HG03565 (cell line): ENCODE measurements at regions not wholly inside any gene's neighbourhood (a gene's known extent, or its start where the extent isn't known, plus 50 kb on each side); places are given as distances from the start of the nearest gene placed in this dataset.
"Not testable (repeated sequence)": the region's sequence is repeated elsewhere in the genome, so short reads cannot be mapped to it uniquely, and the experiment has no call there.

Source experiments
- ATAC-seq: cut with Tn5 transposase; IDR thresholded peaks from one replicate; pipeline ENCODE4 v1.9.1; 2021; ENCODE audit warnings: mild to moderate bottlenecking, moderate library complexity; ENCODE audit not compliant: unreplicated experiment

GRCh38 chr17:70564006-70564620, 394.8 kb downstream of the KCNJ2 start:
- ATAC-seq: no peak

GRCh38 chr17:70569128-70569527, 399.8 kb downstream of the KCNJ2 start:
- ATAC-seq: no peak

DNA sequence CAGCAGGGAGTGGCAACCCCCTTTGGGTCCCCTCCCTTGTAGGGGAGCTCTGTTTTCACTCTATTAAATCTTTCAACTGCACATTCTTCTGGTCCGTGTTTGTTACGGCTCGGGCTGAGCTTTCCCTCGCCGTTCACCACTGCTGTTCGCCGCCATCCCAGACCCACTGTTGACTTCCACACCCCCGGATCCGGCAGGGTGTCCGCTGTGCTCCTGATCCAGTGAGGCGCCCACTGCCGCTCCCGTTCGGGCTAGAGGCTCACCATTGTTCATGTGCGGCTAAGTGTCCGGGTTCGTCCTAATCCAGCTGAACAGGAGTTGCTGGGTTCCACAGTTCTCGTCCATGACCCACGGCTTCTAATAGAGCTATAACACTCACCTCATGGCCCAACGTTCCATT, 408.1 kb downstream of the KCNJ2 start:
- ATAC-seq: no peak

DNA sequence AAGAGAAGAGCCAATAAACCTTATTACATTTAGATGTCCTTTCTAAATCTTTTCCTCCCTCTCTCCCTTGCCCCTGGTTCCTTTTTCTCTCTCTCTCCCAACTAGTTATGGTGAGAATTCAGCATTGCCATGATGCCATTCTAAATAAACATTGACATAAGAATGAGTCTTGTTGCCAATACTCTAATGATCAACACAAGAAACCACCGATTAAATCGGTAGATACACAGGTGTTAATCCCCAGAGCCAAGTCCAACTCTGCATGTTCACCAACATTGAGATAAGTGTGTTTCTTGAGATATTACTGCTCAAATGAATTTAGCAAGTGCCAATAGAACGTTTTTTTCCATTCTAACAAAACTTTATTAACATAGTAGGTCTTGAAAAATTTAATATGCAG, 412.1 kb downstream of the KCNJ2 start:
- ATAC-seq: no peak

- no peak for ATAC-seq
These were observed 413.4 kb downstream of the KCNJ2 start for GRCh38 chr17:70582777-70583176.

- ATAC-seq: no peak
These were observed 414.9 kb downstream of the KCNJ2 start for GRCh38 chr17:70584255-70584654.

DNA sequence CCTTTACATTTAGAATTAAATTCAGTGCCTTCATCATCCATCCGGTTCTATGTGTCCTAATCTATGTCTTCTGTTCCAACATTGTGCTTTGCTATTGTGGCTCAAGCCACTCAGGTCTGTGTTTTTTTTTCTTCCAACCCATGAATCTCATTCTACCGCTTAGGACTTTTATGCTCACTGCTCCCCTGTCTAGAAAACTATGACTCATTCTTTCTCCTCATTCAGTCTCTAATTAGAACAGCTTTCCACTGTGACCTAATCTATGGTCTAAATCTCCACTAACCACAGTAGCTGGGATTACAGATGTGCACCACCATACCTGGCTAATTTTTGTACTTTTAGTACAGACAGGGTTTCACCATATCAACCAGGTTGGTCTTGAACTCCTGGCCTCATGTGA, 418.7 kb downstream of the KCNJ2 start:
- ATAC-seq: no peak

GRCh38 chr17:70597774-70598173, 428.4 kb downstream of the KCNJ2 start:
- no peak for ATAC-seq

DNA sequence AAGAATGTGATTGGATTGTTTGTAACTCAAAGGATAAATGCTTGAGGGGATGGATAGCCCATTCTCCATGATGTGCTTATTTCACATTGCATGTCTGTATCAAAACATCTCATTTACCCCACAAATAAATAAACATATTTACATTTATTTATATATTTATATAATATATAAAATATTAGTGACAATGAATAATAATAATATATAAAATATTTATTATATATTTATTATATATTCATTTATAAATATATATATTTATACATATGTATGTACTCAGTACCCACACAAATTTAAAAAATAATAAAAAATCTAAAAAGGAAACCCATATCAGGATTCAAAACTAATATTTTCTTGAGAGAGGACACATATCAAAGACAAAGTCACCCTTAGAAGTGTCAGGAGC, 429.9 kb downstream of the KCNJ2 start:
- no peak for ATAC-seq

GRCh38 chr17:70599945-70600344, 430.6 kb downstream of the KCNJ2 start:
- not testable (repeated sequence) for ATAC-seq

GRCh38 chr17:70603226-70603625, 433.9 kb downstream of the KCNJ2 start:
- no peak for ATAC-seq

DNA sequence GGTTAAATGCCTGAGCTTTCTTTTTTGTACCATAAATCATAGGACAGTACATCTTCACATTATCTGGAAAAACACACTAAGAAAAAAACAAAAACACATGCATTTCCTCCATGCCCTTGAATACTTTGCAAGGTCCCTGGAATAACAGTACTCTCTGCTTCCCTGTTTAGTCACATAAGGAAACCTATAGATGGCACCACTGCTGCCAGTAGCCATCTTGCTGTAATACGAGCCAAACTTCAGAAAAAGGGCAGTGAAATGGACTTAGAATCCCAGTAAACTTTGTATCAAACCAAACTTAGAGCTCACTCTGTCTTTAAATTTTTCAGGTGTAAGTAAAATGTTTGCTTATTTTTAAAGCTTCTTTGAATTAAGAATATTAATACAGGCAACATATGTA, 435.5 kb downstream of the KCNJ2 start:
- no peak for ATAC-seq

DNA sequence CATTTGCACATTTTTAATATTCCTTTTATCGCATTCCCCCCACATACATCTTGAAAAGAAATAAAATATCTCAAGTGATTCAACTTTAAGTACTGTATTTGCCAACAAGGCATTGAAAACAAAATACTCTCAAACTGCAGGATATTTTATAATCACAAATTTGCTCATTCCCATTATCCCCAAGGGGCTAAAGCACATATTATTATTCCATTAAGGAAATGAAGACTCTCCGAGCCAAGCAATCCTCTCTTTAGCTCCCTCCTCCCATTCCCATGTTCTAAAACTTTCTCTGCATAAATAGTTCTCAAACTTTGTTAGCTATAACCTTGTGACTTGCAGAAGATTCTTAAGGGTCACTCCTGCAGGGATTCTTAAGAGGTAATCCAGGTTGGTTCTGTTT, 436.8 kb downstream of the KCNJ2 start:
- ATAC-seq: no peak

GRCh38 chr17:70608193-70608592, 438.9 kb downstream of the KCNJ2 start:
- ATAC-seq: no peak

GRCh38 chr17:70608957-70609356, 439.6 kb downstream of the KCNJ2 start:
- no peak for ATAC-seq

GRCh38 chr17:70609566-70609965, 440.2 kb downstream of the KCNJ2 start:
- ATAC-seq: no peak

DNA sequence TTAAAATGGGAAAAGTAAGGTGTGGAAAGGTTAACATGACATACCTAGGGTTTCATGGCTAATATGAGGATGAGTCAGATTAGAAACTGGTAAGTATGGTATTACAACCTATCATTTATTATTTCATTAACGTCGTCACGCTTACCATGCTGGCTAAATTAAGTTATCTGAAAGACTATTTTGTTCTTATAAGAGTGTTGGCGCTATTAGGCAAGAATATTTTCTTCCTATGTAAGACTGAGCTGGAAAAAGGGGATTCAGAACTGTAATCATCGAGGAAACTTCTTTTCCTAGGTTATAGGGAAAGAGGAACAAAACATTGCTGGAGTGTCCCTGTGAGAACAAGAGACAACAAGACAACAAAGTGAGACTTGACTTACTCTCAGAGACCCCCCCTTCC, 440.8 kb downstream of the KCNJ2 start:
- no peak for ATAC-seq

- no peak for ATAC-seq
These were observed 444.3 kb downstream of the KCNJ2 start for GRCh38 chr17:70613681-70614080.

GRCh38 chr17:70615831-70616230, 446.5 kb downstream of the KCNJ2 start:
- ATAC-seq: no peak

DNA sequence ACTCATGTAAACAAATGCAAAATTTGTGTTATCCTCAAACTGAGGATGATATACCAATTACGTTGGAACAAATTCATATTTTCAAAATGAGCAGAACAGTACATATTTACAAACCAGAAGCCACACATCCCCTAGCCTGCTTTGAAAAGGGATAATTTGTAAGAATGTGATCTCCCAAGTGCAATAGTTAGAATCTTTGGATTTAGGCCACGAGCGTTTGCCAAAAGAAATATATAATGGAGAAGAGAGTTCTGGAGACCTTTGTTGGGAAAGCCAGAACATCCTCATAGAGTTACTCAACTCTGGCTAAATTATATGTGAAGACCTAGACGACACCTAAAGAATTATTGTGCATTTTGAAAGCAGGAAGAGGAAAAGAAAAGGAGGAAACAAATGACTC, 449.3 kb downstream of the KCNJ2 start:
- no peak for ATAC-seq

- ATAC-seq: no peak
These were observed 452.2 kb downstream of the KCNJ2 start for GRCh38 chr17:70621566-70621965.

DNA sequence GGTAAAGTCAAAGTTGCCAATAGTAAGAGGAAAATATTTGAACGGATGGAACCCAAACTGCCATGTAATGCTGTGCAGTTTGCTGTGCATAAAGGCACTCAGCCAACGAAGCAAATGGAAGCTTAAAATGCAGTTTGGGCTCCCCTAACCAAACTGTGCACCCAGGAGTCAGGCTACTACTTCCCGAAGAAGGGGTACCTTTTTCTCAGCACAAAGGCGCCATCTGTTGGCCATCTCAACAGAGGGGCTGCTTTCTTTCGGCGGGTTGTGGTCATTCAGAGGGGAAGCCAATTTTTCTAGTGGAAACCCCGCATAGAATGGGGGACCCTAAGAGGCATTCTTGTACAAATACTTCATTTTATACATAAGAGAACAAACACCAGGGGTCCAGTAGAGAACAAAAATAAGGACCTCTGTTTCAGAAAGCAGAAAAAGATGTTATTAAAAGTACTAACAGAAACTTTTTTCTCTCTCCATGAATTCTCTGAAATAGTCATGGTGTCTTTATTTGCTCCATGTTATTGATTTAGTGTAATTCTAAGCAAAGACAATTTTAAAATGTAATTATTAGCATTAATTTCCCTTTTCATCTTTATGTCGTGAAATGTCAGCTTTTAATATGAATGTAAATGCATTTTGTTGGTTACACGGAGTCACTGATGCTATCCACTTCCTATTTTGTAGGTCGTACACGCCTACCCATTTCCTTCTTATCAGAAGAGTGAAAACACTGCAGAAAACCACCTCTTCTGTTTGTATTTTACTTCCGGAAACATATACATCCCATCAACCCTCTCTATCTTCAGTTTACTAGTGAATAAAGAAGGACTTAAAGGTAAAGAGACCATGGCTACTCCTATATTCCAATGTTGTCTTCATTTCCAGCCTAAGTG, 453.3 kb downstream of the KCNJ2 start:
- no peak for ATAC-seq
